ENCODE measurements at regions not wholly inside any gene's neighbourhood (a gene's known extent, or its start where the extent isn't known, plus 50 kb on each side); places are given as distances from the start of the nearest gene placed in this dataset.

GRCh38 chr9:78724896-78725295, 428.0 kb downstream of the PSAT1 start:
- DNase-seq (ENCODE audit: low spot score): no peak

GRCh38 chr9:78725503-78725902, 428.6 kb downstream of the PSAT1 start:
- peak; percentile 11 for DNase-seq (ENCODE audit: low spot score)

GRCh38 chr9:78745331-78745730, 448.4 kb downstream of the PSAT1 start:
- no peak for DNase-seq (ENCODE audit: low spot score)

GRCh38 chr9:78746010-78746409, 449.1 kb downstream of the PSAT1 start:
- DNase-seq (ENCODE audit: low spot score): no peak

- DNase-seq (ENCODE audit: low spot score): no peak
These were observed 456.1 kb downstream of the PSAT1 start for GRCh38 chr9:78753039-78753438.

- peak; percentile 1 for DNase-seq (ENCODE audit: low spot score)
These were observed 460.0 kb downstream of the PSAT1 start for GRCh38 chr9:78756813-78757510.

- DNase-seq (ENCODE audit: low spot score): no peak
These were observed 466.5 kb downstream of the PSAT1 start for GRCh38 chr9:78763424-78763823.

GRCh38 chr9:78765861-78766260, 468.9 kb downstream of the PSAT1 start:
- no peak for DNase-seq (ENCODE audit: low spot score)

- no peak for DNase-seq (ENCODE audit: low spot score)
These were observed 470.6 kb downstream of the PSAT1 start for GRCh38 chr9:78767490-78767889.

- DNase-seq (ENCODE audit: low spot score): no peak
These were observed 472.8 kb downstream of the PSAT1 start for GRCh38 chr9:78769690-78770089.

GRCh38 chr9:78775211-78775610, 478.3 kb downstream of the PSAT1 start:
- DNase-seq (ENCODE audit: low spot score): peak; percentile 3

GRCh38 chr9:78775696-78776295, 478.9 kb downstream of the PSAT1 start:
- peak; percentile 44 for DNase-seq (ENCODE audit: low spot score)

GRCh38 chr9:78777747-78778146, 480.8 kb downstream of the PSAT1 start:
- no peak for DNase-seq (ENCODE audit: low spot score)

GRCh38 chr9:78778318-78778717, 481.4 kb downstream of the PSAT1 start:
- DNase-seq (ENCODE audit: low spot score): no peak

- no peak for DNase-seq (ENCODE audit: low spot score)
These were observed 482.0 kb downstream of the PSAT1 start for GRCh38 chr9:78778861-78779374.

GRCh38 chr9:78781681-78782080, 484.8 kb downstream of the PSAT1 start:
- no peak for DNase-seq (ENCODE audit: low spot score)

GRCh38 chr9:78782234-78782633, 485.3 kb downstream of the PSAT1 start:
- DNase-seq (ENCODE audit: low spot score): no peak

- DNase-seq (ENCODE audit: low spot score): no peak
These were observed 485.9 kb downstream of the PSAT1 start for GRCh38 chr9:78782858-78783257.

GRCh38 chr9:78783743-78784142, 486.8 kb downstream of the PSAT1 start:
- DNase-seq (ENCODE audit: low spot score): peak; percentile 35

GRCh38 chr9:78786794-78787193, 489.9 kb downstream of the PSAT1 start:
- no peak for DNase-seq (ENCODE audit: low spot score)

GRCh38 chr9:78788101-78788500, 491.2 kb downstream of the PSAT1 start:
- no peak for DNase-seq (ENCODE audit: low spot score)

- DNase-seq (ENCODE audit: low spot score): no peak
These were observed 494.9 kb downstream of the PSAT1 start for GRCh38 chr9:78791779-78792178.

GRCh38 chr9:78792745-78793144, 495.8 kb downstream of the PSAT1 start:
- no peak for DNase-seq (ENCODE audit: low spot score)

GRCh38 chr9:78805771-78806170, 508.8 kb downstream of the PSAT1 start:
- DNase-seq (ENCODE audit: low spot score): no peak
